Tibial artery (tissue), 4 donors: ENCODE measurements at regions not wholly inside any gene's neighbourhood (a gene's known extent, or its start where the extent isn't known, plus 50 kb on each side); places are given as distances from the start of the nearest gene placed in this dataset.

ENCODE experiments used
- DNase-seq, 2 donors: peaks; one replicate each; pipeline ENCODE4 v3.0.0-alpha.2; 2019
- H3K27ac ChIP-seq, 2 donors: fragments of 200-600 bp; sonication (generic) in 1 of 2; 1 replicate in 1 of 2; 2 replicates in 1 of 2; pipeline ENCODE4 v1.5.1; 2018 to 2019; ENCODE audit warnings: mild to moderate bottlenecking in 1 of 2
- H3K27me3 ChIP-seq, 2 donors: fragments of 200-600 bp; sonication (generic) in 1 of 2; one replicate each; pipeline versions ENCODE4 v1.5.1 to v1.6.0; 2016 to 2019
- H3K36me3 ChIP-seq, 3 donors: fragments of 200-600 bp; sonication (generic) in 2 of 3; one replicate each; pipeline ENCODE4 v1.5.1; 2016 to 2019; ENCODE audit warnings: mild to moderate bottlenecking in 2 of 3
- H3K4me1 ChIP-seq, 4 donors: fragments of 200-600 bp; sonication (generic) in 2 of 4; 1 replicate in 3 of 4; 2 replicates in 1 of 4; pipeline ENCODE4 v1.5.1; 2016 to 2019
- H3K4me3 ChIP-seq, 2 donors: fragments of 200-600 bp; sonication (generic) in 1 of 2; 1 replicate in 1 of 2; 2 replicates in 1 of 2; pipeline ENCODE4 v1.5.1; 2018 to 2019; ENCODE audit warnings: mild to moderate bottlenecking in 2 of 2
- H3K9me3 ChIP-seq, 3 donors: fragments of 200-600 bp; sonication (generic) in 1 of 3; one replicate each; pipeline ENCODE4 v1.5.1; 2016 to 2019
- intact Hi-C: fragments of 100-400 bp; cut with DNase I; formaldehyde crosslinking; loops from one replicate; pipeline ENCODE4 v1.15.0; 2023; ENCODE audit warnings: low total_unique reads
- TF ChIP-seq, protein P1 (sequence below), 2 experiments: fragments of 200-600 bp in 1 of 2; fragments of 450-650 bp in 1 of 2; IDR thresholded peaks; one replicate each; pipeline ENCODE4 v1.5.1; 2017 to 2019; ENCODE audit warnings: antibody characterized with exemption in 2 of 2, mild to moderate bottlenecking in 1 of 2, moderate library complexity in 1 of 2

DNA sequence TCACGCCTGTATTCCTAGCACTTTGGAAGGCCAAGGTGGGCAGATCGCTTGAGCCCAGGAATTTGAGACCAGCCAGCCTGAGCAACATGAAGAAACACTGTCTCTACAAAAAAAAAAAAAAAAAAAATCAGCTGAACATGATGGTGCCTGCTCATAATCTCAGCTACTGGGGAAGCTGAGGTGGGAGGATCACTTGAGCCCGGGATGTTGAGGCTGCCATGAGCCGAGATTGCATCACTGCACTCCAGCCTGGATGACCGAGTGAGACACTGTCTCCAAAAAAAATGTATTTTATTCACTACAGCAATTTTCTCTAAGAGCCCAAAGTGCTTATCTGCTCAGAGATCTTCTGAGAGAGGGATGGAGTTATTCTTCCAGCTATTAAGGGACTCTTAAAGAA lies 215.8 kb upstream of the PPP3CA start:
- TF ChIP-seq, protein P1, sequence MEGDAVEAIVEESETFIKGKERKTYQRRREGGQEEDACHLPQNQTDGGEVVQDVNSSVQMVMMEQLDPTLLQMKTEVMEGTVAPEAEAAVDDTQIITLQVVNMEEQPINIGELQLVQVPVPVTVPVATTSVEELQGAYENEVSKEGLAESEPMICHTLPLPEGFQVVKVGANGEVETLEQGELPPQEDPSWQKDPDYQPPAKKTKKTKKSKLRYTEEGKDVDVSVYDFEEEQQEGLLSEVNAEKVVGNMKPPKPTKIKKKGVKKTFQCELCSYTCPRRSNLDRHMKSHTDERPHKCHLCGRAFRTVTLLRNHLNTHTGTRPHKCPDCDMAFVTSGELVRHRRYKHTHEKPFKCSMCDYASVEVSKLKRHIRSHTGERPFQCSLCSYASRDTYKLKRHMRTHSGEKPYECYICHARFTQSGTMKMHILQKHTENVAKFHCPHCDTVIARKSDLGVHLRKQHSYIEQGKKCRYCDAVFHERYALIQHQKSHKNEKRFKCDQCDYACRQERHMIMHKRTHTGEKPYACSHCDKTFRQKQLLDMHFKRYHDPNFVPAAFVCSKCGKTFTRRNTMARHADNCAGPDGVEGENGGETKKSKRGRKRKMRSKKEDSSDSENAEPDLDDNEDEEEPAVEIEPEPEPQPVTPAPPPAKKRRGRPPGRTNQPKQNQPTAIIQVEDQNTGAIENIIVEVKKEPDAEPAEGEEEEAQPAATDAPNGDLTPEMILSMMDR (IDR thresholded peaks at IDR 0.05) = no peak
- Histone ChIP-seq H3K27me3 (no peaks in the 10 kb centered on the region), H3K4me1 (no peaks in the 10 kb centered on the region), H3K9me3 (peaks cover 0 to under 1% (median 0%) of the 10 kb centered on the region in 3 donors), H3K36me3 (no peaks in the 10 kb centered on the region), H3K27ac (no peak overlapping the region), H3K4me3 (no peak overlapping the region)
- intact Hi-C loops = no loop called here
- no peak for DNase-seq

- Histone ChIP-seq H3K9me3 (no peaks in the 10 kb centered on the region), H3K4me1 (no peaks in the 10 kb centered on the region), H3K36me3 (no peaks in the 10 kb centered on the region), H3K27ac (no peak overlapping the region), H3K27me3 (no peaks in the 10 kb centered on the region), H3K4me3 (no peak overlapping the region)
- intact Hi-C loops = no loop called here
- DNase-seq = no peak
- TF ChIP-seq, protein P1 (IDR thresholded peaks at IDR 0.05) = no peak
Measured at GRCh38 chr4:101556842-101557241, 209.5 kb upstream of the PPP3CA start.

DNA sequence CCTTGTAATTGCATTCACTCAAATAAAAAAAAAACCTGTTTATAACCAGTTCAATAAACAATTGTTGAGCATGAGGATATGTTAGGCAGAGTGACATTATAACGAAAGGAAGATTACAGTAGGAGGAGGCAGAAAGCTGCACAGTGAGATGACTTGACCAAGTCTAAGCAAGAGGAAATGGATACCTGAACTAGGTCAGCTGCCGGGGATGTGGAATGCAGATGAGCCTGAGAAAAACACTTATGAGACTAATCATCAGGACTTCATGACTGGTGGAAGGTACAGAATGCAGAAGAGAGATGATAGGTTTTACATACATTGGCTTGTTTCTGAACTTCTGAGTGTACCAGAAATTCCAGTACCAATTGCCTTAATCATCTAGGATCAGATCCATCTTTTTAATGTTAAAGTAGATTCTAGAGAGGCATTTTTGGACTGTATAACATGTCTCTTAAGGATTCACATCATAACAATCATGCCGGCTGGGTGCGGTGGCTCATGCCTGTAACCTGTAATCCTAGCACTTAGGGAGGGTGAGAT lies 208.1 kb upstream of the PPP3CA start:
- H3K9me3 ChIP-seq = no peaks in the 10 kb centered on the region
- no peaks in the 10 kb centered on the region for H3K4me1 ChIP-seq
- TF ChIP-seq, protein P1 (IDR thresholded peaks at IDR 0.05) = no peak
- no peaks in the 10 kb centered on the region for H3K27me3 ChIP-seq
- H3K4me3 ChIP-seq = no peak overlapping the region
- H3K36me3 ChIP-seq = no peaks in the 10 kb centered on the region
- intact Hi-C loops = no loop called here
- H3K27ac ChIP-seq = no peak overlapping the region
- no peak for DNase-seq

DNA sequence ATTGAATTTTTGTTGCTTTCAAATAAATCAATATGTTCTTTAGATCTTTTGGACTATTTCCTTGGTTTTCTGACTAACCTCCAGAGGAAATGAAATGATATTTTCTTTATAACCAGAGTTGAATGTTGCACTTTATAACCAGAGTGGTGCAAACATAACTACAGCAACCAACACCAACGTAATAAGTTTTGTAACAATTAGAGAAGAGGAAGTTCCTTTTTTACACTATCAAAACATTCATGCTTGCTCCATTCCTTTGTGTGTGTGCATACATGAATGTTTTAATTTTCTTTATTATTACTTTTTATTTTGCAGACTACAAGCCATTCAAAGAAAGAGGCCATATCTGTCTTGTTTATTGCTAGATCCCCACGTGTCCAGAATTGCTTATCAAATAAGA lies 193.0 kb upstream of the PPP3CA start:
- H3K27me3 ChIP-seq = no peaks in the 10 kb centered on the region
- TF ChIP-seq, protein P1 (IDR thresholded peaks at IDR 0.05) = no peak
- intact Hi-C loops = no loop called here
- H3K9me3 ChIP-seq = no peaks in the 10 kb centered on the region
- no peaks in the 10 kb centered on the region for H3K4me1 ChIP-seq
- H3K27ac ChIP-seq = no peak overlapping the region
- DNase-seq = no peak
- no peak overlapping the region for H3K4me3 ChIP-seq
- H3K36me3 ChIP-seq = no peaks in the 10 kb centered on the region

DNA sequence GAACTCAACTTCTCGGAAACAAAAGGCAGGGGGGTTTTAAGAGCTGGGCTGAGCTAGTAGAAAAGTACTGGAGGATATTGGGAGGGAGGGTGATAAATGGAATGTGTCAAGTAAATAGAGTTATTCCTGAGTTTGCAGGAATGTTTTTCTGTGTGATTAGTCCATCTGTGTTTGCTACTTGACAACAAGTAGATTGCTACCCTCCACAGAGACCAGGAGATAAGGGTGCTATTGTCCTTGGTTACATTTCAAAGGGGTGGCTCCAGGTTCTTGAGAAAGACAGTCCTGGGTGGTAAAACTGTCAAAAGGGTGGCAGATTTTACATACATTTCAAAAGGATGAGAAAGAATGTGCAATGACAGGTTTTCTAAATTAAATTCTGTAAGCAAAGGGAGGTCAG lies 181.2 kb upstream of the PPP3CA start:
- no peaks in the 10 kb centered on the region for H3K36me3 ChIP-seq
- H3K27ac ChIP-seq = no peak overlapping the region
- H3K27me3 ChIP-seq = no peaks in the 10 kb centered on the region
- no peaks in the 10 kb centered on the region for H3K4me1 ChIP-seq
- DNase-seq = no peak
- intact Hi-C loops = no loop called here
- no peak overlapping the region for H3K4me3 ChIP-seq
- TF ChIP-seq, protein P1 (IDR thresholded peaks at IDR 0.05) = no peak
- H3K9me3 ChIP-seq = no peaks in the 10 kb centered on the region

DNA sequence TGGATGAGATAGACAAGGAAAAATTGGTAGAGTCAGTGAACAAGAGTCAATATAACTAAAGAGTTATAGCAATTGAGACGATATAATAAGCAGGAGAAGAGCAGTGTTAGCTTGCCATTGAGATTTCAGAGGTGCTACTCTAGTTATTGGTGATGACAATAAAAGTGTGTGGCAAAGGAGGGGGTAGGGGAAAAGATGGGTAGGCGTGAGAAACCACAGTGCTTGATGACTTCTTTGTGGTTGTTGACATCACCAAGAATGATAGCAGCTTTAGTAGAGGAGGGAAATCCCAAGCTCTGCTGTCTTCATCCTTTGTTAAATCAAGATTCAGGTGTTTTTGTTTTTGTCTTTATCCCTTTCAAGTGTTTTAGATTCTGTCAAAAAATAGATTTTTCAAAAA lies 179.9 kb upstream of the PPP3CA start:
- TF ChIP-seq, protein P1 (IDR thresholded peaks at IDR 0.05) = no peak
- no peaks in the 10 kb centered on the region for H3K27me3 ChIP-seq
- H3K36me3 ChIP-seq = no peaks in the 10 kb centered on the region
- H3K27ac ChIP-seq = no peak overlapping the region
- H3K9me3 ChIP-seq = no peaks in the 10 kb centered on the region
- no peak overlapping the region for H3K4me3 ChIP-seq
- DNase-seq = no peak
- intact Hi-C loops = no loop called here
- H3K4me1 ChIP-seq = no peaks in the 10 kb centered on the region
